ENCODE measurements at regions not wholly inside any gene's neighbourhood (a gene's known extent, or its start where the extent isn't known, plus 50 kb on each side); places are given as distances from the start of the nearest gene placed in this dataset.

DNA sequence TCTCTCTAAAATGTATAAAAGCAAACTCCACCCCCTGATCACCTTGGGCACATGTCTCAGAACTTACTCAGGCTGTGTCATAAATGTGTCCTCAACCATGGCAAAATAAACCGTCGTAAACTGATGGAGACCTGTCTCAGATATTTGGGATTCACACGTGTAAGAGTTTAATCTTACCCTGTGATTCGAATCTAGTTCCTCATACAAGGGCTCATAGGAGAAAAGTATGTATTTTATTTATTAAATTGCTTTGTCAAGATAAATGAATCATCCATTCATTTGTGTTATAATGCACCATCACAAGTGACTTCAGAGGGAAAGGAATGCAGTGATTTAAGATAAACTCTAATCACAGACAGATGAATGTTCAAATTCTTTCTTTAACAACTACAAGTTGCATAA, 712.5 kb upstream of the LRATD1 start:
- peak; percentile 4 for DNase-seq
- TF ChIP-seq, protein P1, sequence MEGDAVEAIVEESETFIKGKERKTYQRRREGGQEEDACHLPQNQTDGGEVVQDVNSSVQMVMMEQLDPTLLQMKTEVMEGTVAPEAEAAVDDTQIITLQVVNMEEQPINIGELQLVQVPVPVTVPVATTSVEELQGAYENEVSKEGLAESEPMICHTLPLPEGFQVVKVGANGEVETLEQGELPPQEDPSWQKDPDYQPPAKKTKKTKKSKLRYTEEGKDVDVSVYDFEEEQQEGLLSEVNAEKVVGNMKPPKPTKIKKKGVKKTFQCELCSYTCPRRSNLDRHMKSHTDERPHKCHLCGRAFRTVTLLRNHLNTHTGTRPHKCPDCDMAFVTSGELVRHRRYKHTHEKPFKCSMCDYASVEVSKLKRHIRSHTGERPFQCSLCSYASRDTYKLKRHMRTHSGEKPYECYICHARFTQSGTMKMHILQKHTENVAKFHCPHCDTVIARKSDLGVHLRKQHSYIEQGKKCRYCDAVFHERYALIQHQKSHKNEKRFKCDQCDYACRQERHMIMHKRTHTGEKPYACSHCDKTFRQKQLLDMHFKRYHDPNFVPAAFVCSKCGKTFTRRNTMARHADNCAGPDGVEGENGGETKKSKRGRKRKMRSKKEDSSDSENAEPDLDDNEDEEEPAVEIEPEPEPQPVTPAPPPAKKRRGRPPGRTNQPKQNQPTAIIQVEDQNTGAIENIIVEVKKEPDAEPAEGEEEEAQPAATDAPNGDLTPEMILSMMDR (IDR thresholded peaks at IDR 0.05): no peak
- H3K9me3 Mint-ChIP-seq: peaks cover 38% of the 10 kb centered on the region
- no peaks in the 10 kb centered on the region for H3K36me3 Mint-ChIP-seq (ENCODE audit: low read depth)
- no peak overlapping the region for H3K4me3 Mint-ChIP-seq
- H3K27me3 Mint-ChIP-seq (ENCODE audit: insufficient read depth): peaks cover 1% of the 10 kb centered on the region; the same call in 1 of the 2 replicates
- no peaks in the 10 kb centered on the region for H3K4me1 Mint-ChIP-seq (ENCODE audit: low read depth)
- peak overlapping the region; percentile 49; the same call in 1 of the 2 replicates for H3K27ac Mint-ChIP-seq

DNA sequence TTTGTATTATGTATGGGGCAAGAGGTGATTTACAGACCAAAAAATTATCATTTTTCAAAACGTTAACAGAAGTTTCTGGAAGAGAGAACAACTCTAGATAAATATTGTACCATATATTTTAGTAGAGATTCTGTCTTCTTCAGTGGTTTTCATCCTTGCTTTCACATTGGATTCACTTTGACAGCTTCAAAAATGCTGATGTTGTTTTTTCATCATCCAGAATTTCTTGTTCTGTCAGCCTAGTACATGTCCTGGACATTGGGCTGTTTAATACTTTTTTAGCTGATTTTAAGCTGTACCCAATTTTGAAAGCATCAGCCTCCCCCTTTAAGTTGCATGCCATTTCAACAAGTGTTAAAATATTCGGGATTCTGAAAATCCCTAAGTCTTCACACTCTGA, 711.3 kb upstream of the LRATD1 start:
- DNase-seq: no peak
- peaks cover 1% of the 10 kb centered on the region; the same call in 1 of the 2 replicates for H3K27me3 Mint-ChIP-seq (ENCODE audit: insufficient read depth)
- H3K27ac Mint-ChIP-seq: no peak overlapping the region
- TF ChIP-seq, protein P1 (IDR thresholded peaks at IDR 0.05): no peak
- H3K36me3 Mint-ChIP-seq (ENCODE audit: low read depth): no peaks in the 10 kb centered on the region
- peaks cover 38% of the 10 kb centered on the region for H3K9me3 Mint-ChIP-seq
- H3K4me3 Mint-ChIP-seq: no peak overlapping the region
- H3K4me1 Mint-ChIP-seq (ENCODE audit: low read depth): no peaks in the 10 kb centered on the region

DNA sequence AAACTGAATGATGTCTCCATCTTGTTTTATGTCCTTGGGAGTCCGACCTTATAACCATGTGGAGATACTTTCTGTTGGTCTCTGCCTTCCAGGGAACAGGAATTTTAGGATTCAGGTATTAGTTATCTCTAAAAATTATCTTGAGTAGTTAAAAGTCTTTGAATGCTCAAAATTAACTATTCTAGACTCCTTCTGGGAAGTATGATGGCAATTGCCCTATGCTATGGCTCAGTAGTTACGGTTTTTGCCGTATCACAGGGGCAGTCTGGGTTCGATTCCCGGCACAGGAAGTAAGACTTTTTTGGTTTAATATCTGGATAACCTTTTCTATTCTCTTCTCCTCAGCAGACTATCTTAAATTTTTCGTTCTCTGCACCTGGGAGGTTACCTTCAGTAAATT, 708.7 kb upstream of the LRATD1 start:
- no peaks in the 10 kb centered on the region for H3K4me1 Mint-ChIP-seq (ENCODE audit: low read depth)
- no peak for DNase-seq

GRCh38 chr2:13942111-13942510, 690.4 kb upstream of the LRATD1 start:
- no peak for DNase-seq
- H3K9me3 Mint-ChIP-seq: peaks cover 23% of the 10 kb centered on the region
- no peak overlapping the region for H3K4me3 Mint-ChIP-seq
- TF ChIP-seq, protein P1 (IDR thresholded peaks at IDR 0.05): no peak
- no peaks in the 10 kb centered on the region; the same call in 1 of the 2 replicates for H3K27me3 Mint-ChIP-seq (ENCODE audit: insufficient read depth)
- no peak overlapping the region for H3K27ac Mint-ChIP-seq
- no peaks in the 10 kb centered on the region for H3K4me1 Mint-ChIP-seq (ENCODE audit: low read depth)
- H3K36me3 Mint-ChIP-seq (ENCODE audit: low read depth): no peaks in the 10 kb centered on the region

More for the DNA sequence above, 708.7 kb upstream of the LRATD1 start:
- Mint-ChIP-seq H3K27ac (no peak overlapping the region), H3K4me3 (no peak overlapping the region), H3K36me3 (ENCODE audit: low read depth) (no peaks in the 10 kb centered on the region), H3K9me3 (peaks cover 41% of the 10 kb centered on the region), H3K27me3 (ENCODE audit: insufficient read depth) (peaks cover 1% of the 10 kb centered on the region; the same call in 1 of the 2 replicates)
- TF ChIP-seq, protein P1 (IDR thresholded peaks at IDR 0.05): no peak

DNA sequence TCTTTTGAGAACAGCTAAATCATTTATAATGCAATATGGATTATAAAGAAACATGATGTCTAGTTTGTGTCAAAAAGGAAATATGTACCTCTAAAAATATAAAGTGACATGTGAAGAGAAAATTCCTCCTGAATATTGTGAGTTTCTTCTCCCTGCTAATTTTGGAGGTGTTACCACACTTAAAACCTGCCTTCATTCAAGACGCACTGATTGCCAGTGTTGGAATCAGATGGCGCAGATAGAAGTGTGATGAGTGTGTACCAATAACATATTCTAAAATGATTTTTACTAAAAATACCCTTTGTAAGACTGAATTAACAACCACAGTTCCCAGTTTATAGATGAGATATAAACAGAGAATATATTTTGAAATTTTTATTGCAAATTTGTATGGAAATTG, 681.8 kb upstream of the LRATD1 start:
- no peaks in the 10 kb centered on the region for H3K4me1 Mint-ChIP-seq (ENCODE audit: low read depth)
- H3K27me3 Mint-ChIP-seq (ENCODE audit: insufficient read depth): no peaks in the 10 kb centered on the region
- no peak overlapping the region for H3K27ac Mint-ChIP-seq
- no peak overlapping the region for H3K4me3 Mint-ChIP-seq
- TF ChIP-seq, protein P1 (IDR thresholded peaks at IDR 0.05): no peak
- H3K9me3 Mint-ChIP-seq: peaks cover 28% of the 10 kb centered on the region
- no peak for DNase-seq
- H3K36me3 Mint-ChIP-seq (ENCODE audit: low read depth): no peaks in the 10 kb centered on the region

- Mint-ChIP-seq H3K27ac (no peak overlapping the region), H3K9me3 (peaks cover 53% of the 10 kb centered on the region), H3K27me3 (ENCODE audit: insufficient read depth) (no peaks in the 10 kb centered on the region; the same call in 1 of the 2 replicates), H3K36me3 (ENCODE audit: low read depth) (peaks cover 4% of the 10 kb centered on the region; the same call in 1 of the 2 replicates), H3K4me1 (ENCODE audit: low read depth) (no peaks in the 10 kb centered on the region), H3K4me3 (no peak overlapping the region)
- no peak for DNase-seq
- TF ChIP-seq, protein P1 (IDR thresholded peaks at IDR 0.05): no peak
These were observed 663.7 kb upstream of the LRATD1 start for GRCh38 chr2:13968811-13969210.
